Skin epidermis (tissue), 12 donors: ENCODE measurements at regions not wholly inside any gene's neighbourhood (a gene's known extent, or its start where the extent isn't known, plus 50 kb on each side); places are given as distances from the start of the nearest gene placed in this dataset.

Source experiments
- H3K27ac ChIP-seq, 21 experiments: fragments of 200-600 bp; sonication (generic) in 11 of 21; one replicate each; pipeline ENCODE4 v1.5.0; 2020; ENCODE audit warnings: mild to moderate bottlenecking in 3 of 21, inconsistent platforms in 2 of 21, moderate library complexity in 2 of 21
- H3K4me3 ChIP-seq, 7 experiments: fragments of 200-600 bp; sonication (generic) in 2 of 7; one replicate each; pipeline ENCODE4 v1.5.0; 2020; ENCODE audit warnings: inconsistent platforms in 2 of 7, mild to moderate bottlenecking in 2 of 7, moderate library complexity in 1 of 7

GRCh38 chr16:72384651-72385050 is 212.7 kb upstream of the PMFBP1 start:
- Histone ChIP-seq H3K4me3 (no peak overlapping the region), H3K27ac (no peak overlapping the region)

- Histone ChIP-seq H3K4me3 (no peak overlapping the region), H3K27ac (no peak overlapping the region)
Observed at GRCh38 chr16:72380283-72380682, 208.3 kb upstream of the PMFBP1 start.

GRCh38 chr16:72373201-72373600 is 201.2 kb upstream of the PMFBP1 start:
- Histone ChIP-seq H3K27ac (no peak overlapping the region), H3K4me3 (no peak overlapping the region)

- H3K27ac ChIP-seq: peak overlapping the region in 3 of 21 experiments; percentile 35 to 71 (median 65)
Observed at GRCh38 chr16:72372087-72373045, 200.4 kb upstream of the PMFBP1 start.

GRCh38 chr16:72371307-72372086 is 199.5 kb upstream of the PMFBP1 start:
- Histone ChIP-seq H3K4me3 (no peak overlapping the region), H3K27ac (peak overlapping the region in 4 of 21 experiments; percentile 15 to 71 (median 50))

More at GRCh38 chr16:72372087-72373045, 200.4 kb upstream of the PMFBP1 start:
- no peak overlapping the region for H3K4me3 ChIP-seq

GRCh38 chr16:72369274-72369673 is 197.3 kb upstream of the PMFBP1 start:
- Histone ChIP-seq H3K27ac (no peak overlapping the region), H3K4me3 (no peak overlapping the region)

GRCh38 chr16:72367851-72368250 is 195.9 kb upstream of the PMFBP1 start:
- Histone ChIP-seq H3K4me3 (no peak overlapping the region), H3K27ac (no peak overlapping the region)

GRCh38 chr16:72362973-72363372 is 191.0 kb upstream of the PMFBP1 start:
- H3K27ac ChIP-seq: no peak overlapping the region
- no peak overlapping the region for H3K4me3 ChIP-seq

GRCh38 chr16:72362476-72362875 is 190.5 kb upstream of the PMFBP1 start:
- H3K27ac ChIP-seq: no peak overlapping the region
- H3K4me3 ChIP-seq: no peak overlapping the region

- H3K4me3 ChIP-seq: no peak overlapping the region
Observed at GRCh38 chr16:72357910-72358309, 186.0 kb upstream of the PMFBP1 start.

GRCh38 chr16:72355561-72355960 is 183.6 kb upstream of the PMFBP1 start:
- Histone ChIP-seq H3K27ac (no peak overlapping the region), H3K4me3 (no peak overlapping the region)

More at GRCh38 chr16:72357910-72358309, 186.0 kb upstream of the PMFBP1 start:
- H3K27ac ChIP-seq: no peak overlapping the region

- H3K4me3 ChIP-seq: no peak overlapping the region
- H3K27ac ChIP-seq: no peak overlapping the region
Observed at GRCh38 chr16:72349719-72350118, 177.8 kb upstream of the PMFBP1 start.

- no peak overlapping the region for H3K4me3 ChIP-seq
- no peak overlapping the region for H3K27ac ChIP-seq
Observed at GRCh38 chr16:72332926-72333325, 161.0 kb upstream of the PMFBP1 start.

GRCh38 chr16:72324578-72324977 is 152.6 kb upstream of the PMFBP1 start:
- H3K4me3 ChIP-seq: no peak overlapping the region
- H3K27ac ChIP-seq: no peak overlapping the region

- H3K4me3 ChIP-seq: no peak overlapping the region
- H3K27ac ChIP-seq: peak overlapping the region in 8 of 21 experiments; percentile 5 to 63 (median 29)
Observed at GRCh38 chr16:72317446-72317845, 145.5 kb upstream of the PMFBP1 start.

GRCh38 chr16:72313903-72314302 is 141.9 kb upstream of the PMFBP1 start:
- peak overlapping the region in 2 of 21 experiments; percentile 39 to 40 for H3K27ac ChIP-seq

GRCh38 chr16:72312828-72313227 is 140.9 kb upstream of the PMFBP1 start:
- no peak overlapping the region for H3K4me3 ChIP-seq
- peak overlapping the region in 1 of 21 experiments; percentile 14 for H3K27ac ChIP-seq

More at GRCh38 chr16:72313903-72314302, 141.9 kb upstream of the PMFBP1 start:
- H3K4me3 ChIP-seq: no peak overlapping the region

GRCh38 chr16:72311426-72311825 is 139.5 kb upstream of the PMFBP1 start:
- H3K27ac ChIP-seq: no peak overlapping the region
- no peak overlapping the region for H3K4me3 ChIP-seq

- H3K27ac ChIP-seq: no peak overlapping the region
Observed at GRCh38 chr16:72309001-72309400, 137.0 kb upstream of the PMFBP1 start.

GRCh38 chr16:72308396-72308795 is 136.4 kb upstream of the PMFBP1 start:
- no peak overlapping the region for H3K27ac ChIP-seq
- no peak overlapping the region for H3K4me3 ChIP-seq

More at GRCh38 chr16:72309001-72309400, 137.0 kb upstream of the PMFBP1 start:
- no peak overlapping the region for H3K4me3 ChIP-seq
